ENCODE measurements at regions not wholly inside any gene's neighbourhood (a gene's known extent, or its start where the extent isn't known, plus 50 kb on each side); places are given as distances from the start of the nearest gene placed in this dataset.

DNA sequence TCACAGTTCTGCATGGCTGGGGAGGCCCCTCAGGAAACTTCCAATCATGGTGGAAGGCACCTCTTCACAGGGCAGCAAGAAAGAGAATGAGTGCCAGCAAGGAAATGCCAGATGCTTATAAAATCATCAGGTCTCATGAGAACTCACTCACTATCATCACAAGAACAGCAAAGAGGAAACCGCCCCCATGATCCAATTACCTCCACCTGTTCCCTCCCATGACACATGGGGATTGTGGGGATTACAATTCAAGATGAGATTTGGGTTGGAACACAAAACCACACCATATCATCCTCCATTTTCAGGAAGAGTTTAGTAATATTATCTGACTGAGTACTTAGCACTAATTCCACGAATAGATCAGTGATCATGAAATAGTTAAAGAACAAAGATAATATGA is 244.2 kb downstream of the LMO4 start:
- Histone ChIP-seq H3K4me1 (ENCODE audit: control insufficient read depth, insufficient read depth, low read length) (no peaks in the 10 kb centered on the region), H3K36me3 (ENCODE audit: control insufficient read depth, insufficient read depth, low read length) (no peaks in the 10 kb centered on the region), H3K27me3 (ENCODE audit: control insufficient read depth, insufficient read depth, low read length) (no peaks in the 10 kb centered on the region), H3K9ac (ENCODE audit: low read depth, low read length) (no peak overlapping the region), H3K9me3 (ENCODE audit: control insufficient read depth, insufficient read depth, low read length) (no peaks in the 10 kb centered on the region), H3K4me3 (ENCODE audit: low read depth, low read length) (no peak overlapping the region)

DNA sequence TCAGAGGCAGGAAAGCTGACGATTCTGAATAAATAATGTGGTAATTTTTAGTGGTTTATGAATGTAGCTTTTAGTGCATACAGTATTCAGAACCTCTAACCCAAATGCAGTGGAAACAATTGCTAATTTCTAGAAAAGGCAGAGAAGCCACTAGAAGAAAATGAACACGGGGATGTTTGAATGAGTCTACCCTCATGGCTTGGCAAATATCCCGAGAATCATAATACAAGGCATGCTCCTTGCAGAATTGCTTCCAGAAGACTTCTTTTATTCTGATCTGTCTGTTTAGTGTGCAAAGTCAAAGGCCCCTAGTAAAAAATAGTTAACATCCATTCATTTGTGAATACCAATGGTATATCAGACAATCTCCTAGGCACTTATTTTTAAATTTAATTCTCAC is 246.8 kb downstream of the LMO4 start:
- Histone ChIP-seq H3K4me3 (ENCODE audit: low read depth, low read length) (no peak overlapping the region), H3K9ac (ENCODE audit: low read depth, low read length) (no peak overlapping the region), H3K27me3 (ENCODE audit: control insufficient read depth, insufficient read depth, low read length) (no peaks in the 10 kb centered on the region), H3K36me3 (ENCODE audit: control insufficient read depth, insufficient read depth, low read length) (no peaks in the 10 kb centered on the region), H3K4me1 (ENCODE audit: control insufficient read depth, insufficient read depth, low read length) (no peaks in the 10 kb centered on the region), H3K9me3 (ENCODE audit: control insufficient read depth, insufficient read depth, low read length) (no peaks in the 10 kb centered on the region)

DNA sequence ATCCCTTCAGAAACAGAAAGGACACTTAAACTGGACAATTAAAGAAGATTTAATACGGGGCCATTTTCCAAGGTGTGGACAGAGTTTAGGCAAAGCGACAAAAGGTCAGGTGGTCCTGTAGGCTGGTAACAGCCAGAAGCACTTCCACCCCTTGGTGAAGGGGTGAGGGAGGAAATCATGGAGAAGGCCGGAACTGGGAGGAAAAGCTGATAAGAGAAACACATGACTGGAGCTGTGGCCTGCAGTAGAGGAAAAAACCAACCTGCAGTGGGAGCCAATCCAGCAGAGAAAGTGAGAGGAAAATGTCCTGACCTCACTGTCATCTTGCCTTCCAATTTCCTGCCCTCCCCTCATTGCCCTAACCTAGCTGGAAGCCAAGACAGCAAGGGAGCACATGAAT is 249.8 kb downstream of the LMO4 start:
- H3K4me1 ChIP-seq (ENCODE audit: control insufficient read depth, insufficient read depth, low read length) = no peaks in the 10 kb centered on the region
- H3K9ac ChIP-seq (ENCODE audit: low read depth, low read length) = no peak overlapping the region
- H3K9me3 ChIP-seq (ENCODE audit: control insufficient read depth, insufficient read depth, low read length) = no peaks in the 10 kb centered on the region

DNA sequence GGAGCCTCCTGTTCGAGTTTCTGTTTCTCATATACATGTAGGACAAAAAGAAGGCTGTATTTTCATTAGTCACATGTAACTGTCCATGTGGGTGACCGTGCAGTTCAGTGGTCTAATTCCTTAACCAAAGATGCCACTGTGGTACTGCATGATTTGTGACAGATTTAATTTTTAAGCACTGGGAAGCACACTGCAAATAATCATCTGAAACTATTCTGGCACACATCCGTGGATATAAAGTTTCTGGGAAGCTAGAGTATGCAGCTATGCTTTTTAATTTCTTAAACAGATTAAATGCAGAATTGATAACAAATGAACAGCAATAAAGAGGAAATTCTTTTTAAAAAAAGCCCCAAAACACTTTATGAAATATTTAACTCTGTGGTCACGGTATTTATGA is 254.8 kb downstream of the LMO4 start:
- Histone ChIP-seq H3K4me1 (ENCODE audit: control insufficient read depth, insufficient read depth, low read length) (no peaks in the 10 kb centered on the region), H3K9ac (ENCODE audit: low read depth, low read length) (no peak overlapping the region), H3K27me3 (ENCODE audit: control insufficient read depth, insufficient read depth, low read length) (no peaks in the 10 kb centered on the region), H3K4me3 (ENCODE audit: low read depth, low read length) (no peak overlapping the region), H3K9me3 (ENCODE audit: control insufficient read depth, insufficient read depth, low read length) (no peaks in the 10 kb centered on the region), H3K36me3 (ENCODE audit: control insufficient read depth, insufficient read depth, low read length) (no peaks in the 10 kb centered on the region)

More for the DNA sequence above, 249.8 kb downstream of the LMO4 start:
- Histone ChIP-seq H3K27me3 (ENCODE audit: control insufficient read depth, insufficient read depth, low read length) (no peaks in the 10 kb centered on the region), H3K36me3 (ENCODE audit: control insufficient read depth, insufficient read depth, low read length) (no peaks in the 10 kb centered on the region), H3K4me3 (ENCODE audit: low read depth, low read length) (no peak overlapping the region)

DNA sequence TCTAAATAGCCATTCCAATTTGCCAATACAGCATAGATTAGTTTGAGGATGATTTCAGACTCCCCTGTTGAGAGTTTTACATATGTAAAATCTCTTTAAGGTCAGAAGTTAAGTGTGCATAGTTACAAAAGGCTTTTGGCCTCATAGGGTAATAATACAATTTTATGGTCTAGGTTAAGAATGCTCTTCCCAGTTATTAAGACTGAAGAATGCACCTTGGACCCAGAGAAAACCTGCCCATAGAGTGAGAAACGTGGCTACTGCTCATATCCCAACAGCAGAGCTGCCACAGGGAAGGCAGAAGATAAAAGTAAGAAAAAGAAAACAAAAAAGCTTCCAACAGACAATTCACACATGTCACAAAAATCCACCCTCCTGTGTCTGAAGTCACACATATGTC is 255.9 kb downstream of the LMO4 start:
- Histone ChIP-seq H3K9me3 (ENCODE audit: control insufficient read depth, insufficient read depth, low read length) (no peaks in the 10 kb centered on the region), H3K4me3 (ENCODE audit: low read depth, low read length) (no peak overlapping the region), H3K36me3 (ENCODE audit: control insufficient read depth, insufficient read depth, low read length) (no peaks in the 10 kb centered on the region), H3K27me3 (ENCODE audit: control insufficient read depth, insufficient read depth, low read length) (no peaks in the 10 kb centered on the region), H3K4me1 (ENCODE audit: control insufficient read depth, insufficient read depth, low read length) (no peaks in the 10 kb centered on the region), H3K9ac (ENCODE audit: low read depth, low read length) (no peak overlapping the region)

DNA sequence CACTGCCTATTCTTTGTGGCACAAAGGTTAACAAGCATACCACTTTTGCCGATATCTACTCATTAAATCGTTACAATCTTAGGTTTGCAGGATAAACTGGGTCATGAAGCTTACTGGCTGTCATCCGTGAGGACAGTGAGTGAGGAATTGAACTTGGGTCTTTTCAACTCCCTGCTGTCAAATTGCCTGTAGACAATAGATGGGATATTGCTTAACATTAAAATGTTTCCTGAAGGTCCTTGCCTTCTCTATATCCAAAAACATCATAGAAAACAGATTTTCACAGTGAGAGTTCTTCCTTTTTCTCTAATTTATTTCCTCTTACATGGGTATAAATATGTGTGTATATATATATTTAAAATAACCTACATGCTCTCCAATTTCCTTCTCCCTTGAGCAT is 257.8 kb downstream of the LMO4 start:
- Histone ChIP-seq H3K27me3 (ENCODE audit: control insufficient read depth, insufficient read depth, low read length) (no peaks in the 10 kb centered on the region), H3K4me3 (ENCODE audit: low read depth, low read length) (no peak overlapping the region), H3K4me1 (ENCODE audit: control insufficient read depth, insufficient read depth, low read length) (no peaks in the 10 kb centered on the region), H3K9me3 (ENCODE audit: control insufficient read depth, insufficient read depth, low read length) (no peaks in the 10 kb centered on the region), H3K9ac (ENCODE audit: low read depth, low read length) (no peak overlapping the region), H3K36me3 (ENCODE audit: control insufficient read depth, insufficient read depth, low read length) (no peaks in the 10 kb centered on the region)

DNA sequence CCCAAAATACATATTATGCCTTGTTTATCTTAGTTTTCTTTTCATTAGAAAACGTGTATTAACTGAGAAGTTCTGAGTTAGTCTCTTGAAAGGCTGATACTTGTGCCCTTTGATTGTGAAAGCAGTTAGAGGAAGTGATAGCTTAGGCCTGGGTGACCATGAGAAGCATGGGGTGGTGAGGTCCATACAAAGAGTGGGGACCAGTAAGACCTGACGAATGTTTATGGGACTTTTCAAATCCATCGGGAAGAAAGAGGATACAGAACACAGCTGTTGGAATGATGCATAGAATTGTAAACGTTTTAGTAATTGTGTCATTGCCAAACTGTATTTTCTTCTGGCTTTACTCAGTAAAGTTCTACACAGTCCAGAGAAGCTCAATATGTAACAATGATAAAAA is 259.8 kb downstream of the LMO4 start:
- Histone ChIP-seq H3K9me3 (ENCODE audit: control insufficient read depth, insufficient read depth, low read length) (no peaks in the 10 kb centered on the region), H3K4me1 (ENCODE audit: control insufficient read depth, insufficient read depth, low read length) (no peaks in the 10 kb centered on the region), H3K4me3 (ENCODE audit: low read depth, low read length) (no peak overlapping the region), H3K36me3 (ENCODE audit: control insufficient read depth, insufficient read depth, low read length) (no peaks in the 10 kb centered on the region), H3K27me3 (ENCODE audit: control insufficient read depth, insufficient read depth, low read length) (no peaks in the 10 kb centered on the region), H3K9ac (ENCODE audit: low read depth, low read length) (no peak overlapping the region)

DNA sequence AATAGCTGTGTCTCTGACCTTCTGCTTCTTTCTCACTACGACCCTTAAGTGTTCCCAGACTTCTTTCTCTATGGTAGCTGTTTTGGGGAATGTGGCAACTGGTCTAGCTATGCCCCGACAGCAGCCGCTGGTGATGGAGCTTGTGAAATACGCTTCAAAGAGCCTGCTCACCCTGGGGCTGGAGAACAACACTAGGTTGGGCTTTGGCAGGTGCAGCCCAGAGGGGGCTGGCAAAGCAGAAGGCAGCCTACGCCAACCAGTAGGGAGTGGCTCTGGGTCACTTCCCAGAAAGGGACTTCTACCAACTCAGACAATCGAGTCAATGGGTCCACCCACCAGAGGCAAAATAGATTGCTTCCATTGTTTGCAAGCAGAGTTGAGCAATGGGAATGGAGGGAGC is 262.8 kb downstream of the LMO4 start:
- H3K9ac ChIP-seq (ENCODE audit: low read depth, low read length) = no peak overlapping the region
- H3K4me1 ChIP-seq (ENCODE audit: control insufficient read depth, insufficient read depth, low read length) = no peaks in the 10 kb centered on the region
- H3K4me3 ChIP-seq (ENCODE audit: low read depth, low read length) = no peak overlapping the region
- no peaks in the 10 kb centered on the region for H3K9me3 ChIP-seq (ENCODE audit: control insufficient read depth, insufficient read depth, low read length)
- H3K36me3 ChIP-seq (ENCODE audit: control insufficient read depth, insufficient read depth, low read length) = no peaks in the 10 kb centered on the region
- H3K27me3 ChIP-seq (ENCODE audit: control insufficient read depth, insufficient read depth, low read length) = no peaks in the 10 kb centered on the region

DNA sequence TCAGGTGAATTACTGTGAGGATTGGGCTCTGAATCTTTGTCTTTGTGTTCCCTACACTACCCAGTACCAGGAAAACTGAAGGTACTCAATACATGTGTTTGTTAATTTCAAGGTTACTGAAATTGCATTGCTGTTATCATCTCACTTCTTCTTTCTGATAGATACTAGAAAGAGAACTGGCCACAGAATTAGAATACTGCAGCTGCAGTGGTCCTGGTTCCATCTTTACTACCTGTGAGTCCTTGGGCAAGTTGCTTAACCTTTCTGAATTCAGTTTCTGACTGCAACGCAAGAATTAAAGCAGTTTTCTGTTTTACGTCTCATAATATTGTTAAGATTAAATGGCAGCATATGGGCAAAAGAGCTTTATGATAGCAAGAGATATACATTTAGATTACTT is 263.5 kb downstream of the LMO4 start:
- Histone ChIP-seq H3K4me3 (ENCODE audit: low read depth, low read length) (no peak overlapping the region), H3K27me3 (ENCODE audit: control insufficient read depth, insufficient read depth, low read length) (no peaks in the 10 kb centered on the region), H3K36me3 (ENCODE audit: control insufficient read depth, insufficient read depth, low read length) (no peaks in the 10 kb centered on the region), H3K9me3 (ENCODE audit: control insufficient read depth, insufficient read depth, low read length) (no peaks in the 10 kb centered on the region), H3K9ac (ENCODE audit: low read depth, low read length) (no peak overlapping the region), H3K4me1 (ENCODE audit: control insufficient read depth, insufficient read depth, low read length) (no peaks in the 10 kb centered on the region)

DNA sequence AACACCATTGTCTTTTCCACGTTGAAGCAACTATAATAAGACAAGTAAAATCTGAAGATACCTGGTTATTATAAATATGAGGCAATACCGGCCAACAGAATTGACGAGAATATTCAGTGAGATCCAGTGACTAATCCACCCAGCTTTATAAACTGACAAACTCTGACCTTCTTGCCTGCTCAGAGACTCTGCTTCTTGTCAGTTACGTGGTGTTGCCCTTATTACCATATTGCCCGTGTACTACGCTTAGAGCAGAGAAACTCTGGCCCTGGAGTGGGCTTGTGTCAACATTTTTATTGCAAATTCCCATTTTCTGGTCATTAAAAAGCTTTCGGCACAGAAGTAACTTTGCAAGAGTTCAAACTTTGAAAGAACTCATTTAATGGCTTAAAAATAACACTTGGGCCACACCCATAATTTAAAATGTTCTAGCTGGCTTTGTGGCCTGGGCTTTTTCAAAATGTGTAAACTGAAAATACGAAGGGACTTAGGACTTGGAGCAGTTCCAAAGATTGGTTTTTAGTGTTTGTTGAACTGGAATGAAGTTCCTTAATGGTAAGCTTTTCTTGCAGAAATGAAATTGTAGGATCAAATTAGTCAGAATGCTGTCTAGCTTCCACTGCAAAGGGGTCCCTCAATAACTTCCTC is 266.2 kb downstream of the LMO4 start:
- no peaks in the 10 kb centered on the region for H3K36me3 ChIP-seq (ENCODE audit: control insufficient read depth, insufficient read depth, low read length)
- no peaks in the 10 kb centered on the region for H3K4me1 ChIP-seq (ENCODE audit: control insufficient read depth, insufficient read depth, low read length)
- H3K27me3 ChIP-seq (ENCODE audit: control insufficient read depth, insufficient read depth, low read length) = no peaks in the 10 kb centered on the region
- no peaks in the 10 kb centered on the region for H3K9me3 ChIP-seq (ENCODE audit: control insufficient read depth, insufficient read depth, low read length)
- H3K4me3 ChIP-seq (ENCODE audit: low read depth, low read length) = no peak overlapping the region
- H3K9ac ChIP-seq (ENCODE audit: low read depth, low read length) = no peak overlapping the region

DNA sequence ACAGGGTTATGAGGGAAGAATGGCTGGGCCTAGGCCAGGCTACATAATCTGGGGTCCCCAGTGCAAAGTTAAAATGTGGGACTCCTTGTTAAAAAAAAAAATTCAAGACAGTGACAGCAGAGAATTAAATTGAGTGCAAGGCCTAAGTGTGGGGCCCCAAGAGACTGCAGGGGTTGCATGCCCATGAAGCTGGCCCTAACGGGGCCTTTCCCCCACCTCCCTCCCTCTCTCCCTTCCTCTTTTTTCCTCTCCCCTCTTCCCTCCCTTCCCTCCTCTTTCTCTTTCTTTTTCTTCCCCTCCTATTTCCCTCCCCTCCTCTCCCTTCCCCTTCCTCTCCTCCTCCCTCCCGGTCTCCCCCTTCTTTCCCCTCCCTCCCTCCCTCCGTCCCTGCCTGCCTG is 266.7 kb downstream of the LMO4 start:
- Histone ChIP-seq H3K9ac (ENCODE audit: low read depth, low read length) (no peak overlapping the region), H3K36me3 (ENCODE audit: control insufficient read depth, insufficient read depth, low read length) (no peaks in the 10 kb centered on the region), H3K4me3 (ENCODE audit: low read depth, low read length) (no peak overlapping the region), H3K27me3 (ENCODE audit: control insufficient read depth, insufficient read depth, low read length) (no peaks in the 10 kb centered on the region), H3K4me1 (ENCODE audit: control insufficient read depth, insufficient read depth, low read length) (no peaks in the 10 kb centered on the region), H3K9me3 (ENCODE audit: control insufficient read depth, insufficient read depth, low read length) (no peaks in the 10 kb centered on the region)

DNA sequence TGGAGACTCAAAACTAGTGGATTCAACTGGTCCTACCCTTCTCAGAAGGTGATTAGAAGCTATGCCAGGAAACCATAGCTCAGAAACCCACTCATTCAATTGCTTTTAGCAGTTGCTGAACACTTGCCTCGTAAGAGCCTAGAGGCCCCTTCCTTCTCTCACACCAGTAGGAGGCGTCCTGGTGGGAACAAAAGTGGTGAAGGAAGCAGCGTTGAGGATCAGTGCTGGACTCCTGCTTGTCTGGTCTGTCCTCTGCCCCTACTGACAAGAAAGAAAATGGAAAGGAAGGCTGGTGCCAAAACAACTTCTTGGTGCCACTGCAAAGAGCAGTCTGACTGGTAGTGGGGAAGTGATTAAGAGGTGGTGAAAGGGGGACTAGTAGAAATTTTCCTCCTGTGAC is 269.7 kb downstream of the LMO4 start:
- Histone ChIP-seq H3K36me3 (ENCODE audit: control insufficient read depth, insufficient read depth, low read length) (no peaks in the 10 kb centered on the region), H3K4me1 (ENCODE audit: control insufficient read depth, insufficient read depth, low read length) (no peaks in the 10 kb centered on the region), H3K27me3 (ENCODE audit: control insufficient read depth, insufficient read depth, low read length) (no peaks in the 10 kb centered on the region), H3K4me3 (ENCODE audit: low read depth, low read length) (no peak overlapping the region), H3K9me3 (ENCODE audit: control insufficient read depth, insufficient read depth, low read length) (no peaks in the 10 kb centered on the region), H3K9ac (ENCODE audit: low read depth, low read length) (no peak overlapping the region)
